ENCODE measurements at regions not wholly inside any gene's neighbourhood (a gene's known extent, or its start where the extent isn't known, plus 50 kb on each side); places are given as distances from the start of the nearest gene placed in this dataset.
A peak's percentile ranks its signal among the peaks of the same experiment; 100 is the strongest.

DNA sequence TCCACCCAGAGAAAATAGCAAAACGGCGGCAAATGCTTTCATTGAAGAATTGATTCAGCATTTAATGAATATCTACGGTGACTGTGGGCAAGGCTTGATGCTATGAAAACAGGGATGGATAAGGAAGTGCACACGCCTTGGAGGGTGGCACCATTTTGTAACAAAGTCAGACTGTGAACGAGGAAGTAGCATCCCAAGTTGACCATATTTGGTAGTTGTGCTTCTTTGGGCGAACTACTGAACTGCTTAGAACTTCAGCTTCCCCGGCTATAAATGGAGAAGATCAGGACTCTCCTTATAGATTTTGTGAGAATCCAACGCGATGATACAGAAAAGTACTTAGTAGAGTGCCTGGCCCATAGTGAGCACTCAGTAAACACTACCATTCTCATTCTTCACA is 303.2 kb downstream of the MAF start:
- no peak overlapping the region for H3K4me3 Mint-ChIP-seq

GRCh38 chr16:79296491-79296890 is 304.0 kb downstream of the MAF start:
- peak overlapping the region in 2 of 7 donors; percentile 8 to 23 for H3K4me3 Mint-ChIP-seq
- peaks cover 9 to 15% (median 13%) of the 10 kb centered on the region in 3 donors for H3K4me1 Mint-ChIP-seq

More for the DNA sequence above, 303.2 kb downstream of the MAF start:
- no peaks in the 10 kb centered on the region for H3K36me3 ChIP-seq (ENCODE audit: insufficient read depth, low read length)
- no peak overlapping the region for H3K4me3 ChIP-seq (ENCODE audit: low read length)
- H3K4me1 Mint-ChIP-seq: peaks cover 9 to 15% (median 13%) of the 10 kb centered on the region in 3 donors
- no peak for DNase-seq
- H3K27ac Mint-ChIP-seq: no peak overlapping the region
- H3K36me3 Mint-ChIP-seq: no peaks in the 10 kb centered on the region
- H3K9me3 Mint-ChIP-seq: no peaks in the 10 kb centered on the region
- H3K27me3 Mint-ChIP-seq: peaks cover 0 to 5% of the 10 kb centered on the region in 2 donors
- POLR2A ChIA-PET: no interaction called here
- CTCF ChIA-PET: interaction anchor here (1.4 kb wide), 1 partner anchor 9 kb away, joined by 4 read pairs; no protein-coding TSS in a partner anchor
- no peaks in the 10 kb centered on the region for H3K4me1 ChIP-seq (ENCODE audit: insufficient read depth, low read length)
- H3K9me3 ChIP-seq (ENCODE audit: low read length): no peaks in the 10 kb centered on the region
- no peak overlapping the region for H3K27ac ChIP-seq (ENCODE audit: low read depth, low read length)
- no peaks in the 10 kb centered on the region for H3K27me3 ChIP-seq (ENCODE audit: insufficient read depth, low read length, poor library complexity, severe bottlenecking)

GRCh38 chr16:79295746-79296145 is 304.8 kb downstream of the MAF start:
- Mint-ChIP-seq H3K4me1 (peaks cover 9 to 15% (median 13%) of the 10 kb centered on the region in 3 donors), H3K36me3 (no peaks in the 10 kb centered on the region), H3K4me3 (no peak overlapping the region), H3K27ac (peak overlapping the region in 1 of 8 donors; percentile 15), H3K27me3 (peaks cover 0 to 5% of the 10 kb centered on the region in 2 donors), H3K9me3 (no peaks in the 10 kb centered on the region)
- Histone ChIP-seq H3K27ac (ENCODE audit: low read depth, low read length) (no peak overlapping the region), H3K4me1 (ENCODE audit: insufficient read depth, low read length) (no peaks in the 10 kb centered on the region), H3K27me3 (ENCODE audit: insufficient read depth, low read length, poor library complexity, severe bottlenecking) (no peaks in the 10 kb centered on the region), H3K4me3 (ENCODE audit: low read length) (no peak overlapping the region), H3K9me3 (ENCODE audit: low read length) (no peaks in the 10 kb centered on the region), H3K36me3 (ENCODE audit: insufficient read depth, low read length) (no peaks in the 10 kb centered on the region)
- ChIA-PET CTCF (no interaction called here), POLR2A (no interaction called here)
- DNase-seq: no peak

More at GRCh38 chr16:79296491-79296890, 304.0 kb downstream of the MAF start:
- no peaks in the 10 kb centered on the region for H3K9me3 ChIP-seq (ENCODE audit: low read length)
- no peaks in the 10 kb centered on the region for H3K36me3 ChIP-seq (ENCODE audit: insufficient read depth, low read length)
- no peak overlapping the region for H3K27ac ChIP-seq (ENCODE audit: low read depth, low read length)
- peak in 1 of 5 donors; percentile 17 for DNase-seq
- no peaks in the 10 kb centered on the region for H3K9me3 Mint-ChIP-seq
- peaks cover 0 to 5% of the 10 kb centered on the region in 2 donors for H3K27me3 Mint-ChIP-seq
- ChIA-PET POLR2A (no interaction called here), CTCF (no interaction called here)
- no peak overlapping the region for H3K4me3 ChIP-seq (ENCODE audit: low read length)
- H3K27me3 ChIP-seq (ENCODE audit: insufficient read depth, low read length, poor library complexity, severe bottlenecking): no peaks in the 10 kb centered on the region
- H3K36me3 Mint-ChIP-seq: no peaks in the 10 kb centered on the region
- H3K4me1 ChIP-seq (ENCODE audit: insufficient read depth, low read length): no peaks in the 10 kb centered on the region
- H3K27ac Mint-ChIP-seq: peak overlapping the region in 3 of 8 donors; percentile 51 to 64 (median 63)

DNA sequence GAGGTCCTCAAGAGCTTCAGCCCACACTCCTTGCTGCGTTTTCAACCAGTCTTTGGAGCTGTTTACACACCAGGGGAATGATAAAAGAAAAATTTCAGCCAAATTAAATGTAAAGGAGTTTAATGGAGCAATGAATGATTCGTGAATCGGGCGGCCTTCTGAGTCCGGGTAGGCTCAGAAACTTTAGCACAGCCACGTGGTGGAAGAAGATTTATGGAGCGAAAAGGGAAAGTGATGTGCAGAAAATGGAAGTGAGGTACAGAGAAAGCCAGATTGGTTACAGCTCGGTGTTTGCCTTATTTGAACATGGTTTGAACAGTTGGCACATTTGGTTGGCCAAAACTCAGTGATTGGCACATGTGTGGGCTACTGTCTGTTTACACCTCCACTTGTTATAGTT is 305.4 kb downstream of the MAF start:
- H3K27ac Mint-ChIP-seq: peak overlapping the region in 1 of 8 donors; percentile 91
- peaks cover 9 to 15% (median 13%) of the 10 kb centered on the region in 3 donors for H3K4me1 Mint-ChIP-seq
- H3K9me3 Mint-ChIP-seq: no peaks in the 10 kb centered on the region
- ChIA-PET POLR2A (no interaction called here), CTCF (no interaction called here)
- no peaks in the 10 kb centered on the region for H3K36me3 Mint-ChIP-seq
- no peaks in the 10 kb centered on the region for H3K27me3 ChIP-seq (ENCODE audit: insufficient read depth, low read length, poor library complexity, severe bottlenecking)
- no peak overlapping the region for H3K4me3 Mint-ChIP-seq
- no peaks in the 10 kb centered on the region for H3K36me3 ChIP-seq (ENCODE audit: insufficient read depth, low read length)
- H3K27me3 Mint-ChIP-seq: peaks cover 0 to 5% of the 10 kb centered on the region in 2 donors
- no peak overlapping the region for H3K4me3 ChIP-seq (ENCODE audit: low read length)
- H3K4me1 ChIP-seq (ENCODE audit: insufficient read depth, low read length): no peaks in the 10 kb centered on the region
- DNase-seq: no peak
- no peak overlapping the region for H3K27ac ChIP-seq (ENCODE audit: low read depth, low read length)
- H3K9me3 ChIP-seq (ENCODE audit: low read length): no peaks in the 10 kb centered on the region

DNA sequence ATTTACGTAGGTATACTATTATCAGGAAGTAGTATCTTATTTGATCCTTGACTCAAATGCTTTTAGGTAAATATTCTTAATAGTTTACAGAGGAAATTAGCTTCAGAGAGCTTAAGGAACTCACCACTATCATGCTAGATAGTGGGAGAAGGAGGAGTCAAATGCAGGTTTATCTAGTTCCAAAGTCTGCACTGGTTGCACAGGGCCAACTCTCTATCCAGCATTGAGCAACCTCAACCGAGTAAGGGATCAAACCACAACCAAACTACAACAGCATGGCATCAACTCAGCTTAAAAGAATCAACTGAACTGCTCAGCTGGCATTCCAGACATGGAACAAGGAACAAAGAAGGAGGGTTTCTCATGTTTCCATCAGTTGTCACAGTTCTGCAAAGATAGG is 306.0 kb downstream of the MAF start:
- Mint-ChIP-seq H3K9me3 (no peaks in the 10 kb centered on the region), H3K4me3 (no peak overlapping the region), H3K27ac (peak overlapping the region in 1 of 8 donors; percentile 26), H3K27me3 (peaks cover 0 to 5% of the 10 kb centered on the region in 2 donors), H3K36me3 (no peaks in the 10 kb centered on the region), H3K4me1 (peaks cover 9 to 15% (median 13%) of the 10 kb centered on the region in 3 donors)
- H3K9me3 ChIP-seq (ENCODE audit: low read length): no peaks in the 10 kb centered on the region
- no peaks in the 10 kb centered on the region for H3K36me3 ChIP-seq (ENCODE audit: insufficient read depth, low read length)
- no peak overlapping the region for H3K27ac ChIP-seq (ENCODE audit: low read depth, low read length)
- no peak for DNase-seq
- H3K27me3 ChIP-seq (ENCODE audit: insufficient read depth, low read length, poor library complexity, severe bottlenecking): no peaks in the 10 kb centered on the region
- ChIA-PET POLR2A (no interaction called here), CTCF (no interaction called here)
- no peaks in the 10 kb centered on the region for H3K4me1 ChIP-seq (ENCODE audit: insufficient read depth, low read length)
- no peak overlapping the region for H3K4me3 ChIP-seq (ENCODE audit: low read length)

DNA sequence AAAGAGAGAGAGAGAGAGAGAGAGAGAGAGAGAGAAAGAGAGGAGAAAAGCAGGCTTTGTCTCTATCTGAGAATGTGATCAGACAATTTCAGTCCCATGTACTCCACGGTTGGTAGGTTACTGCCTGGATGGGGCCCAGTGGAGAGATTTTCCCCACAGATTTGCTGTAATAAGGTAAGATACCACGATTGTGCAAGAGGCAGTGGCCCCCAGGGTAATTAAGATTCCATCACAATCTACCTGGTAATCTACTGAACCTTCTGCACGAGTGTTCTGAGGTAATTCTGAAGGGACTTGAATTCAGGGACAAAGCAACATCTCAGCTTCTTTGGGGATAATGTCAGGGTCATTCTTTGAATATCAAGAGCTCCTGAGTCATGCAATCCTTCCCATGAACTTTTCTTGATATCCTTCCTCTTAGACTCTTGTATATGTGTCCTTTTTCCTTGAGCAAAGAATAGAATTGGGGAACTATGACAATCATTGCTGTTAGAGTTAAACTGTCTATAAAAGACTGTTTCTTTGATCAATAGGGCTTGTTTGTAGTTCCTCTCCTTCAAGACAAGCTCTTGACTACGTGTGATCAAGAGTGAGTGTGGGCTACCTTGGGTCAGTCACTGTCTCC is 306.6 kb downstream of the MAF start:
- Mint-ChIP-seq H3K27me3 (peaks cover 0 to 5% of the 10 kb centered on the region in 2 donors), H3K4me1 (peaks cover 9 to 16% (median 15%) of the 10 kb centered on the region in 3 donors), H3K4me3 (no peak overlapping the region), H3K27ac (no peak overlapping the region), H3K9me3 (no peaks in the 10 kb centered on the region), H3K36me3 (peaks cover 0 to 1% (median 0%) of the 10 kb centered on the region in 3 donors)
- Histone ChIP-seq H3K36me3 (ENCODE audit: insufficient read depth, low read length) (no peaks in the 10 kb centered on the region), H3K9me3 (ENCODE audit: low read length) (no peaks in the 10 kb centered on the region), H3K27ac (ENCODE audit: low read depth, low read length) (no peak overlapping the region), H3K27me3 (ENCODE audit: insufficient read depth, low read length, poor library complexity, severe bottlenecking) (no peaks in the 10 kb centered on the region), H3K4me3 (ENCODE audit: low read length) (no peak overlapping the region), H3K4me1 (ENCODE audit: insufficient read depth, low read length) (no peaks in the 10 kb centered on the region)
- POLR2A ChIA-PET: no interaction called here
- no peak for DNase-seq
- CTCF ChIA-PET: no interaction called here

- Histone ChIP-seq H3K27me3 (ENCODE audit: insufficient read depth, low read length, poor library complexity, severe bottlenecking) (no peaks in the 10 kb centered on the region), H3K27ac (ENCODE audit: low read depth, low read length) (no peak overlapping the region), H3K4me1 (ENCODE audit: insufficient read depth, low read length) (peaks cover 37% of the 10 kb centered on the region), H3K4me3 (ENCODE audit: low read length) (no peak overlapping the region), H3K9me3 (ENCODE audit: low read length) (no peaks in the 10 kb centered on the region), H3K36me3 (ENCODE audit: insufficient read depth, low read length) (no peaks in the 10 kb centered on the region)
- H3K27me3 Mint-ChIP-seq: no peaks in the 10 kb centered on the region
- H3K27ac Mint-ChIP-seq: peak overlapping the region in 5 of 8 donors; percentile 12 to 71 (median 57)
- peak overlapping the region in 3 of 7 donors; percentile 74 to 80 (median 76) for H3K4me3 Mint-ChIP-seq
- no peak for DNase-seq
- ChIA-PET CTCF (interaction anchor here (1.2 to 2.8 kb wide), 4 partner anchors 10 to 313 kb away, joined by 3 to 12 read pairs (median 4); partner anchors contain the start of gene MAF), POLR2A (no interaction called here)
- H3K4me1 Mint-ChIP-seq: peaks cover 38 to 48% (median 46%) of the 10 kb centered on the region in 3 donors
- no peaks in the 10 kb centered on the region for H3K9me3 Mint-ChIP-seq
- H3K36me3 Mint-ChIP-seq: peaks cover 0 to 3% (median 0%) of the 10 kb centered on the region in 3 donors
Measured at GRCh38 chr16:79288066-79288465, 312.5 kb downstream of the MAF start.

DNA sequence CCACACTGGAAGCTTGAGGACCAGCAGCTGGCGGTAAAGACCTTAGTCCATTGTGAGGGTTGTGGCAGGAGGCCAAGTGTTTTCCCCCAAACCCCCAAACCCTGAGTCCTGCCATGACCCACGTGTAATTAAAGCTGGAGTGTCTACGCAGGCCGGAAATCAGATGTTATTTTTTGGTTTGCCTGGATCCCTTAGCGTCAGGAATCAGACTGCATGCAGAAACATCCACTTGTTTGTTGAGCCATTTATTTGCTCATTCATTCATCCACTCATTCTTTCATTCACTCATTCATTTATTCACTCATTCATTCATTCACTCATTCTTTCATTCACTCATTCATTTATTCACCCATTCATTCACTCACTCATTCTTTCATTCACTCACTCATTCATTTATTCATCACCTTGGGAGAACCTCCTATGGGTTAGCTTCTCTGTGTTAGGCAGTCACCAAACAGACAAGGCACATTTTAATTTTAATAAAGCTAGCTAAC is 313.1 kb downstream of the MAF start:
- H3K9me3 Mint-ChIP-seq: no peaks in the 10 kb centered on the region
- peaks cover 42 to 54% (median 52%) of the 10 kb centered on the region in 3 donors for H3K4me1 Mint-ChIP-seq
- Histone ChIP-seq H3K36me3 (ENCODE audit: insufficient read depth, low read length) (no peaks in the 10 kb centered on the region), H3K27me3 (ENCODE audit: insufficient read depth, low read length, poor library complexity, severe bottlenecking) (no peaks in the 10 kb centered on the region), H3K4me3 (ENCODE audit: low read length) (peak overlapping the region; percentile 46), H3K4me1 (ENCODE audit: insufficient read depth, low read length) (peaks cover 43% of the 10 kb centered on the region), H3K27ac (ENCODE audit: low read depth, low read length) (no peak overlapping the region), H3K9me3 (ENCODE audit: low read length) (no peaks in the 10 kb centered on the region)
- CTCF ChIA-PET: interaction anchor here (0.7 to 2.8 kb wide), 5 partner anchors 11 to 442 kb away, joined by 3 to 12 read pairs (median 3); partner anchors contain the start of gene MAF
- peak overlapping the region; percentile 25 to 98 (median 70) for H3K27ac Mint-ChIP-seq
- POLR2A ChIA-PET: interaction anchor here (0.7 to 1.7 kb wide), 4 partner anchors 9 to 197 kb away, joined by 3 to 7 read pairs (median 4); no protein-coding TSS in a partner anchor
- no peaks in the 10 kb centered on the region for H3K27me3 Mint-ChIP-seq
- peaks cover 0 to 3% (median 0%) of the 10 kb centered on the region in 3 donors for H3K36me3 Mint-ChIP-seq
- DNase-seq: no peak
- peak overlapping the region; percentile 65 to 91 (median 77) for H3K4me3 Mint-ChIP-seq
